ENCODE measurements at regions not wholly inside any gene's neighbourhood (a gene's known extent, or its start where the extent isn't known, plus 50 kb on each side); places are given as distances from the start of the nearest gene placed in this dataset.

GRCh38 chr1:48052923-48053291 lies 55.7 kb upstream of the TRABD2B start:
- DNase-seq: no peak

GRCh38 chr1:48051466-48052126 lies 54.4 kb upstream of the TRABD2B start:
- no peak for DNase-seq

GRCh38 chr1:48049823-48050535 lies 52.8 kb upstream of the TRABD2B start:
- DNase-seq: no peak

- no peak for DNase-seq
Measured at GRCh38 chr1:48048980-48049379, 51.8 kb upstream of the TRABD2B start.

GRCh38 chr1:48048064-48048463 lies 50.9 kb upstream of the TRABD2B start:
- no peak for DNase-seq

- no peak for DNase-seq
Measured at GRCh38 chr1:48047116-48047515, 49.9 kb upstream of the TRABD2B start.
